ENCODE measurements at regions not wholly inside any gene's neighbourhood (a gene's known extent, or its start where the extent isn't known, plus 50 kb on each side); places are given as distances from the start of the nearest gene placed in this dataset.

DNA sequence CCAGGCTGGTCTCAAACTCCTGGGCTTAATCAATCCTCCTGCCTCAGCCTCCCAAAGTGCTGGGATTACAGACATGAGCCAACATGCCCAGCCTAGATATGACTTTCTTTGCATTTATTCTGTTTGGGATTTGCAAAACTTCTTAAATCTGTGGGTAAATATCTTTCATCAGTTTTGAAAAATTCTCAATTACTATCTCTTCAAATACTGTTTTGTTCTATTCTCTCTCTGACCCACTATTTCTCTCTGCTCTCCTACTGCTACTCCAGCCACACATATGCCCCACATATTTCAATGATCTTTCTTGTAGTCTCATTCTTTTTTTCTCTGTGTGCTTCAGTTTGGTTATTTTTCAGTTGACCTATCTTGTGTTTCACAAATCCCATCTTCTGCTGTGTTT lies 205.1 kb downstream of the CHIC2 start:
- BruUV-seq (replicated peaks), result no TSS peak
- H2AFZ ChIP-seq (ENCODE audit: low read depth, low read length, poor library complexity, severe bottlenecking), result no peak overlapping the region
- H3K4me1 ChIP-seq (ENCODE audit: control insufficient read depth in 1 of 2, insufficient read depth in 2 of 2, low read length in 2 of 2), result no peaks in the 10 kb centered on the region
- H3K9me2 ChIP-seq (ENCODE audit: insufficient read depth), result no peaks in the 10 kb centered on the region
- no peak for ATAC-seq
- H3K4me2 ChIP-seq (ENCODE audit: low read length), result no peak overlapping the region
- intact Hi-C loops (cut with micrococcal nuclease), result no loop called here
- no peaks in the 10 kb centered on the region for H3K27me3 ChIP-seq (ENCODE audit: insufficient read depth, low read length)
- no peaks in the 10 kb centered on the region for H3K9me3 ChIP-seq (ENCODE audit: control insufficient read depth in 1 of 2, insufficient read depth in 1 of 2, low read depth in 1 of 2, low read length in 2 of 2)
- no peak overlapping the region for H3K4me3 ChIP-seq (replicated peaks in 1 of 2; ENCODE audit: low read depth in 1 of 2, low read length in 2 of 2)
- no peaks in the 10 kb centered on the region for H3K36me3 ChIP-seq (ENCODE audit: control insufficient read depth in 1 of 2, insufficient read depth in 2 of 2, low read length in 2 of 2)
- TF ChIP-seq POLR2AphosphoS5 (IDR thresholded peaks at IDR 0.05; ENCODE audit: low read depth, low read length), result no peak
- TF ChIP-seq ATF3 (IDR thresholded peaks at IDR 0.05), result no peak
- TF ChIP-seq CBX3 (IDR thresholded peaks at IDR 0.05; ENCODE audit: low read depth), result no peak
- TF ChIP-seq ZNF274 (IDR thresholded peaks at IDR 0.05; ENCODE audit: low read depth, low read length), result no peak
- no peak for TF ChIP-seq FOSL1 (IDR thresholded peaks at IDR 0.05; ENCODE audit: low read depth)
- TF ChIP-seq TCF7L2 (IDR thresholded peaks at IDR 0.05; ENCODE audit: borderline replicate concordance, extremely low read depth, insufficient read depth, insufficient read length), result no peak
- no peak for TF ChIP-seq JUND (IDR thresholded peaks at IDR 0.05)
- TF ChIP-seq SIN3A (IDR thresholded peaks at IDR 0.05; ENCODE audit: low read depth), result no peak
- no peak for TF ChIP-seq SP1 (IDR thresholded peaks at IDR 0.05; ENCODE audit: low read depth)
- TF ChIP-seq ZFX (IDR thresholded peaks at IDR 0.05), result no peak
- TF ChIP-seq YY1 (IDR thresholded peaks at IDR 0.05; ENCODE audit: extremely low read depth, insufficient replicate concordance, low read depth, low read length), result no peak
- TF ChIP-seq POLR2A (IDR thresholded peaks at IDR 0.05; ENCODE audit: borderline replicate concordance, extremely low read depth, insufficient read depth, insufficient read length), result no peak
- TF ChIP-seq, protein P1, sequence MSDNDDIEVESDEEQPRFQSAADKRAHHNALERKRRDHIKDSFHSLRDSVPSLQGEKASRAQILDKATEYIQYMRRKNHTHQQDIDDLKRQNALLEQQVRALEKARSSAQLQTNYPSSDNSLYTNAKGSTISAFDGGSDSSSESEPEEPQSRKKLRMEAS (IDR thresholded peaks at IDR 0.05), result no peak
- TF ChIP-seq EZH2 (IDR thresholded peaks at IDR 0.05), result no peak
- TF ChIP-seq SRF (IDR thresholded peaks at IDR 0.05; ENCODE audit: low read depth), result no peak
- TF ChIP-seq EZH2phosphoT487 (IDR thresholded peaks at IDR 0.05; ENCODE audit: borderline replicate concordance), result no peak
- no peaks in the 10 kb centered on the region for H4K20me1 ChIP-seq (ENCODE audit: insufficient read depth)
- ChIA-PET POLR2A (no interaction called here), RAD21 (ENCODE audit: low non-redundant PET in 1 of 2, low total read pairs in 2 of 2, uncharacterized antibody in 2 of 2, unreplicated experiment in 2 of 2) (no interaction called here), CTCF (no interaction called here)
- H3K27ac ChIP-seq (ENCODE audit: low read depth, low read length), result no peak overlapping the region
- DNase-seq (ENCODE audit: low read depth, low spot score), result no peak
- H3K9ac ChIP-seq (ENCODE audit: low read length), result no peak overlapping the region
- H3K79me2 ChIP-seq (ENCODE audit: insufficient read depth, low read length), result no peaks in the 10 kb centered on the region

Data from HCT116 (cell line).